IMR-90 (cell line): ENCODE measurements at regions not wholly inside any gene's neighbourhood (a gene's known extent, or its start where the extent isn't known, plus 50 kb on each side); places are given as distances from the start of the nearest gene placed in this dataset.

Experiments
- ATAC-seq: fragments of 200-7000 bp; cut with Tn5 transposase; 2 replicates; pipeline ENCODE4 v1.9.1; 2020; ENCODE audit warnings: low read depth, mild to moderate bottlenecking, moderate library complexity
- BruUV-seq: library from RNA; stranded (reverse); fragments of 400-500 nt; replicated peaks from 2 replicates; lab custom pipeline; 2021; lab: Mats Ljungman, UMichigan
- CTCF ChIA-PET: fragments of 300-600 bp; formaldehyde crosslinking; extraction: SDS; loops from one replicate; lab custom pipeline; 2021; ENCODE audit warnings: antibody characterized with exemption; lab: Yijun Ruan, JAX
- POLR2A ChIA-PET: fragments of 300-600 bp; sonication (Branson Sonifier 250); formaldehyde crosslinking; loops from one replicate; lab custom pipeline; 2022; ENCODE audit warnings: antibody characterized with exemption; ENCODE audit not compliant: unreplicated experiment; lab: Charles Lee
- DNase-seq: peaks from one replicate; pipeline ENCODE4 v3.0.0; 2013
- H2AFZ ChIP-seq: replicated peaks from 2 replicates; pipeline ENCODE3; 2013; ENCODE audit warnings: low read length, mild to moderate bottlenecking; ENCODE audit not compliant: poor library complexity
- H2AK5ac ChIP-seq: 2 replicates; pipeline ENCODE4 v1.6.1; 2013; ENCODE audit warnings: low read depth, low read length, inconsistent platforms
- H2AK9ac ChIP-seq: replicated peaks from 2 replicates; pipeline ENCODE3; 2013; ENCODE audit warnings: mild to moderate bottlenecking, low read depth, low read length, moderate library complexity; ENCODE audit not compliant: poor library complexity
- H2BK120ac ChIP-seq: 2 replicates; pipeline ENCODE4 v1.6.1; 2013; ENCODE audit warnings: low read depth, low read length, inconsistent platforms
- H2BK15ac ChIP-seq: 3 replicates; pipeline ENCODE4 v1.6.1; 2013; ENCODE audit warnings: low read depth, low read length, inconsistent platforms
- H2BK20ac ChIP-seq: 2 replicates; pipeline ENCODE4 v1.6.1; 2013; ENCODE audit warnings: low read depth, mild to moderate bottlenecking, inconsistent platforms, low read length, moderate library complexity
- H2BK5ac ChIP-seq: 2 replicates; pipeline ENCODE4 v1.6.1; 2013; ENCODE audit warnings: mild to moderate bottlenecking, low read depth, low read length, inconsistent platforms; ENCODE audit not compliant: poor library complexity, severe bottlenecking
- H3K14ac ChIP-seq: replicated peaks from 2 replicates; pipeline ENCODE4 v1.6.1; 2013; ENCODE audit warnings: low read depth, low read length, inconsistent platforms
- H3K18ac ChIP-seq: 2 replicates; pipeline ENCODE4 v1.6.1; 2013; ENCODE audit warnings: low read depth, low read length, control low read depth
- H3K23ac ChIP-seq: 2 replicates; pipeline ENCODE4 v1.6.1; 2013; ENCODE audit warnings: low read depth, low read length, inconsistent platforms
- H3K27ac ChIP-seq: 2 replicates; pipeline ENCODE4 v1.5.1; 2013; ENCODE audit warnings: mild to moderate bottlenecking, control low read depth, low read length; ENCODE audit not compliant: insufficient read depth
- H3K27me3 ChIP-seq: 2 replicates; pipeline ENCODE4 v1.6.1; 2013; ENCODE audit warnings: low read length; ENCODE audit not compliant: control insufficient read depth, insufficient read depth
- H3K36me3 ChIP-seq: 2 replicates; pipeline ENCODE4 v1.6.1; 2013; ENCODE audit warnings: low read length, mixed read lengths; ENCODE audit not compliant: control insufficient read depth, insufficient read depth
- H3K4ac ChIP-seq: 2 replicates; pipeline ENCODE4 v1.6.1; 2013; ENCODE audit warnings: low read depth, low read length, inconsistent platforms
- H3K4me1 ChIP-seq: 2 replicates; pipeline ENCODE4 v1.6.1; 2013; ENCODE audit warnings: low read length, mixed read lengths; ENCODE audit not compliant: control insufficient read depth, insufficient read depth
- H3K4me2 ChIP-seq: 2 replicates; pipeline ENCODE4 v1.6.1; 2013; ENCODE audit warnings: low read depth, mild to moderate bottlenecking, control low read depth, low read length, moderate library complexity
- H3K4me3 ChIP-seq: 2 replicates; pipeline ENCODE4 v1.5.1; 2013; ENCODE audit warnings: low read depth, mild to moderate bottlenecking, control low read depth, low read length, moderate library complexity; ENCODE audit not compliant: insufficient read depth
- H3K56ac ChIP-seq: 2 replicates; pipeline ENCODE4 v1.6.1; 2013; ENCODE audit warnings: low read length, inconsistent platforms; ENCODE audit not compliant: insufficient read depth; ENCODE audit errors: extremely low read depth
- H3K79me1 ChIP-seq, 2 experiments: 2 replicates each; pipeline ENCODE4 v1.6.1; 2013; ENCODE audit warnings: low read length in 2 of 2, inconsistent platforms in 1 of 2, low read depth in 1 of 2
- H3K9ac ChIP-seq: 2 replicates; pipeline ENCODE4 v1.6.1; 2013; ENCODE audit warnings: low read depth, low read length, control low read depth
- H3K9me1 ChIP-seq: 2 replicates; pipeline ENCODE4 v1.6.1; 2013; ENCODE audit warnings: low read length, inconsistent platforms; ENCODE audit not compliant: insufficient read depth
- H3K9me3 ChIP-seq: 2 replicates; pipeline ENCODE4 v1.6.1; 2013; ENCODE audit warnings: low read length; ENCODE audit not compliant: control insufficient read depth, insufficient read depth
- H4K20me1 ChIP-seq: 2 replicates; pipeline ENCODE4 v1.6.1; 2013; ENCODE audit warnings: low read length, inconsistent platforms; ENCODE audit not compliant: insufficient read depth
- H4K5ac ChIP-seq: 2 replicates; pipeline ENCODE4 v1.6.1; 2013; ENCODE audit warnings: mild to moderate bottlenecking, low read depth, low read length, control low read depth
- H4K8ac ChIP-seq, 2 experiments: 2 replicates each; pipeline ENCODE4 v1.6.1; 2013; ENCODE audit warnings: low read depth in 2 of 2, low read length in 2 of 2, control low read depth in 1 of 2, inconsistent platforms in 1 of 2
- H4K91ac ChIP-seq: 2 replicates; pipeline ENCODE4 v1.6.1; 2013; ENCODE audit warnings: low read depth, low read length, inconsistent platforms; ENCODE audit not compliant: insufficient read depth
- BHLHE40 ChIP-seq: fragments of 150-350 bp; IDR thresholded peaks from 2 replicates; pipeline ENCODE4 v1.6.1; 2016; ENCODE audit warnings: mild to moderate bottlenecking, low read depth, low read length
- CEBPB ChIP-seq: IDR thresholded peaks from 2 replicates; pipeline ENCODE4 v1.6.1; 2012; ENCODE audit warnings: low read depth, low read length, improper control_type of control experiment
- CHD1 ChIP-seq: IDR thresholded peaks from 2 replicates; pipeline ENCODE4 v1.6.1; 2012; ENCODE audit warnings: low read depth, low read length, improper control_type of control experiment
- CTCF ChIP-seq: conservative IDR thresholded peaks from 2 replicates; pipeline ENCODE4 v1.5.1; 2012; ENCODE audit warnings: mild to moderate bottlenecking, low read depth, low read length, improper control_type of control experiment
- ELK1 ChIP-seq: fragments of 150-350 bp; IDR thresholded peaks from 2 replicates; pipeline ENCODE4 v1.6.1; 2016; ENCODE audit warnings: low read depth, mild to moderate bottlenecking, low read length, moderate library complexity, borderline replicate concordance
- FOS ChIP-seq: fragments of 150-350 bp; IDR thresholded peaks from 2 replicates; pipeline ENCODE4 v1.6.1; 2016; ENCODE audit warnings: low read depth, low read length
- MAFK ChIP-seq: IDR thresholded peaks from 2 replicates; pipeline ENCODE4 v1.6.1; 2012; ENCODE audit warnings: low read depth, low read length, improper control_type of control experiment
- MAZ ChIP-seq: IDR thresholded peaks from 2 replicates; pipeline ENCODE4 v1.6.1; 2012; ENCODE audit warnings: low read depth, mild to moderate bottlenecking, low read length, improper control_type of control experiment, moderate library complexity, borderline replicate concordance
- MXI1 ChIP-seq: IDR thresholded peaks from 2 replicates; pipeline ENCODE4 v1.6.1; 2012; ENCODE audit warnings: low read depth, mild to moderate bottlenecking, low read length, moderate library complexity, borderline replicate concordance
- NFE2L2 ChIP-seq: fragments of 150-350 bp; IDR thresholded peaks from 2 replicates; pipeline ENCODE4 v1.6.1; 2016; ENCODE audit warnings: low read depth, mild to moderate bottlenecking, low read length
- POLR2A ChIP-seq: IDR thresholded peaks from 2 replicates; pipeline ENCODE4 v1.6.1; 2012; ENCODE audit warnings: mild to moderate bottlenecking, low read depth, low read length
- RAD21 ChIP-seq: IDR thresholded peaks from 2 replicates; pipeline ENCODE4 v1.6.1; 2012; ENCODE audit warnings: low read length, improper control_type of control experiment
- RCOR1 ChIP-seq: IDR thresholded peaks from 2 replicates; pipeline ENCODE4 v1.6.1; 2012; ENCODE audit warnings: mild to moderate bottlenecking, low read length, improper control_type of control experiment; ENCODE audit not compliant: insufficient replicate concordance
- RFX5 ChIP-seq: IDR thresholded peaks from 2 replicates; pipeline ENCODE4 v1.8.0; 2012; ENCODE audit warnings: low read depth, mild to moderate bottlenecking, low read length, moderate library complexity
- SMC3 ChIP-seq: fragments of 150-350 bp; IDR thresholded peaks from 2 replicates; pipeline ENCODE4 v1.6.1; 2016; ENCODE audit warnings: low read depth, mild to moderate bottlenecking, antibody characterized with exemption, low read length, moderate library complexity
- USF2 ChIP-seq: fragments of 150-350 bp; IDR thresholded peaks from 2 replicates; pipeline ENCODE4 v1.6.1; 2017; ENCODE audit warnings: mild to moderate bottlenecking, antibody characterized with exemption, low read length, low read depth
- WGBS, 2 experiments: methylation state at CpG; one replicate each; pipeline versions ENCODE4 v1.1.5 to v1.1.7; 2013; ENCODE audit warnings: missing lambda C conversion rate in 2 of 2; ENCODE audit not compliant: insufficient read length in 1 of 2; ENCODE audit errors: extremely low coverage in 2 of 2; 5-methylcytosine and 5-hydroxymethylcytosine counted together
- dilution Hi-C: fragments of 300-500 bp; cut with HindIII; formaldehyde crosslinking; loops from one replicate; pipeline ENCODE4 v1.14.3; 2018; ENCODE audit warnings: low sequenced_read_pairs; ENCODE audit not compliant: unreplicated experiment
- in situ Hi-C: fragments of 300-500 bp; cut with MboI; formaldehyde crosslinking; loops from 3 replicates; pipeline ENCODE4 v1.14.3; 2019; ENCODE audit warnings: low sequenced_read_pairs, inconsistent platforms, mixed read lengths
- intact Hi-C: fragments of 100-400 bp; cut with micrococcal nuclease; formaldehyde crosslinking; loops from 2 replicates; pipeline ENCODE4 v1.10.0; 2022

GRCh38 chr6:105667056-105667455 is 264.2 kb upstream of the PREP start:
- Histone ChIP-seq H3K27me3 (no peaks in the 10 kb centered on the region; the same call in 1 of the 2 replicates), H3K14ac (no peak overlapping the region), H3K9me3 (no peaks in the 10 kb centered on the region), H2AK5ac (no peak overlapping the region), H3K56ac (no peak overlapping the region), H3K27ac (no peak overlapping the region), H3K4me2 (no peak overlapping the region), H3K36me3 (no peaks in the 10 kb centered on the region), H2BK20ac (no peak overlapping the region), H4K91ac (no peak overlapping the region), H2BK15ac (no peak overlapping the region), H4K8ac (no peak overlapping the region), H3K79me1 (no peaks in the 10 kb centered on the region), H2BK5ac (no peak overlapping the region), H3K18ac (no peak overlapping the region), H3K9me1 (no peaks in the 10 kb centered on the region), H3K4me3 (no peak overlapping the region), H4K5ac (no peak overlapping the region), H3K9ac (no peak overlapping the region), H2AFZ (no peak overlapping the region), H3K23ac (no peak overlapping the region), H2AK9ac (no peak overlapping the region), H3K4me1 (no peaks in the 10 kb centered on the region), H2BK120ac (no peak overlapping the region), H4K20me1 (no peaks in the 10 kb centered on the region), H3K4ac (no peak overlapping the region)
- TF ChIP-seq ELK1, result no peak
- TF ChIP-seq CEBPB, result no peak
- TF ChIP-seq RFX5, result no peak
- no peak for TF ChIP-seq MXI1
- no peak for TF ChIP-seq CHD1
- no peak for TF ChIP-seq BHLHE40
- TF ChIP-seq USF2, result no peak
- TF ChIP-seq RAD21, result no peak
- no peak for TF ChIP-seq SMC3
- no peak for TF ChIP-seq POLR2A
- no peak for TF ChIP-seq RCOR1
- TF ChIP-seq CTCF, result no peak
- no peak for TF ChIP-seq FOS
- TF ChIP-seq MAFK, result no peak
- TF ChIP-seq MAZ, result no peak
- TF ChIP-seq NFE2L2, result no peak
- WGBS, 2 experiments, result 100% methylated on average over 3 of the region's 12 CpGs; no CpG with 5 or more reads in 1 of the 2 experiments
- POLR2A ChIA-PET, result interaction anchor here (0.5 kb wide), 1 partner anchor 948 kb away, joined by 16 read pairs; no protein-coding TSS in a partner anchor
- intact Hi-C loops (no loop called here), in situ Hi-C loops (no loop called here), dilution Hi-C loops (no loop called here)
- ATAC-seq (no peak), DNase-seq (no peak)
- CTCF ChIA-PET, result no interaction called here
- BruUV-seq, result no TSS peak
